HCT116 (cell line): ENCODE measurements at regions not wholly inside any gene's neighbourhood (a gene's known extent, or its start where the extent isn't known, plus 50 kb on each side); places are given as distances from the start of the nearest gene placed in this dataset.

Experiments
- ATAC-seq: fragments of 200-7000 bp; cut with Tn5 transposase; 2 replicates; pipeline ENCODE4 v1.9.1; 2020; ENCODE audit warnings: mild to moderate bottlenecking, moderate library complexity
- BruUV-seq: library from RNA; stranded (reverse); fragments of 400-500 nt; replicated peaks from 2 replicates; lab custom pipeline; 2021; lab: Mats Ljungman, UMichigan
- CTCF ChIA-PET: fragments of 300-600 bp; sonication (Branson Sonifier 250); formaldehyde crosslinking; loops from one replicate; lab custom pipeline; 2021; ENCODE audit warnings: antibody characterized with exemption; lab: Charles Lee
- POLR2A ChIA-PET: fragments of 300-600, 350-600 bp; sonication (Branson Sonifier 250); formaldehyde crosslinking; loops from one replicate; lab custom pipeline; 2021; ENCODE audit warnings: antibody characterized with exemption; lab: Charles Lee
- RAD21 ChIA-PET, 2 experiments: fragments of 300-600 bp; sonication (Branson Sonifier 250); formaldehyde crosslinking; loops; one replicate each; lab custom pipeline; 2023; ENCODE audit warnings: low total read pairs in 2 of 2; ENCODE audit not compliant: uncharacterized antibody in 2 of 2, unreplicated experiment in 2 of 2, low non-redundant PET in 1 of 2; lab: Charles Lee
- DNase-seq: peaks from one replicate; pipeline ENCODE4 v3.0.0-alpha.2; 2010; ENCODE audit warnings: low read depth, low spot score
- H2AFZ ChIP-seq: fragments of 200-600 bp; shearing (Covaris generic), sonication (generic); 2 replicates; pipeline ENCODE4 v1.6.1; 2017; ENCODE audit warnings: low read depth, mixed run types, mixed read lengths, antibody characterized with exemption, low read length; ENCODE audit not compliant: poor library complexity, severe bottlenecking
- H3K27ac ChIP-seq: 2 replicates; pipeline ENCODE4 v1.5.1; 2012; ENCODE audit warnings: low read depth, low read length
- H3K27me3 ChIP-seq: fragments of 200-600 bp; sonication (generic); 2 replicates; pipeline ENCODE4 v1.6.1; 2016; ENCODE audit warnings: mixed run types, low read length, mixed read lengths; ENCODE audit not compliant: insufficient read depth
- H3K36me3 ChIP-seq, 2 experiments: fragments of 200-500 bp in 1 of 2; fragments of 200-600 bp in 1 of 2; sonication (Bioruptor generic) in 1 of 2; sonication (generic) in 1 of 2; 2 replicates each; pipeline versions ENCODE4 v1.5.1 to v1.6.1; 2014 to 2016; ENCODE audit warnings: low read length in 2 of 2, inconsistent platforms in 1 of 2, mixed read lengths in 1 of 2, mixed run types in 1 of 2; ENCODE audit not compliant: insufficient read depth in 2 of 2, control insufficient read depth in 1 of 2
- H3K4me1 ChIP-seq, 2 experiments: fragments of 200-600 bp in 1 of 2; sonication (generic) in 1 of 2; 2 replicates each; pipeline versions ENCODE4 v1.5.1 to v1.6.1; 2012 to 2017; ENCODE audit warnings: low read length in 2 of 2, inconsistent platforms in 1 of 2, mild to moderate bottlenecking in 1 of 2, mixed read lengths in 1 of 2, mixed run types in 1 of 2, moderate library complexity in 1 of 2; ENCODE audit not compliant: insufficient read depth in 2 of 2, control insufficient read depth in 1 of 2
- H3K4me2 ChIP-seq: fragments of 200-600 bp; sonication (generic); 2 replicates; pipeline ENCODE4 v1.6.1; 2017; ENCODE audit warnings: mixed run types, low read length, mixed read lengths
- H3K4me3 ChIP-seq, 2 experiments: fragments of 200-600 bp in 1 of 2; sonication (generic) in 1 of 2; replicated peaks in 1 of 2; 2 replicates each; pipeline ENCODE4 v1.5.1; 2011 to 2016; ENCODE audit warnings: low read length in 2 of 2, control low read depth in 1 of 2, low read depth in 1 of 2, mild to moderate bottlenecking in 1 of 2, mixed read lengths in 1 of 2, mixed run types in 1 of 2
- H3K79me2 ChIP-seq: fragments of 200-600 bp; sonication (generic); 2 replicates; pipeline ENCODE4 v1.6.1; 2017; ENCODE audit warnings: mild to moderate bottlenecking, mixed run types, low read length, moderate library complexity, mixed read lengths; ENCODE audit not compliant: insufficient read depth
- H3K9ac ChIP-seq: fragments of 200-600 bp; sonication (generic); 2 replicates; pipeline ENCODE4 v1.6.1; 2016; ENCODE audit warnings: low read length, mixed read lengths
- H3K9me2 ChIP-seq: fragments of 200-600 bp; sonication (generic), shearing (Covaris generic); 2 replicates; pipeline ENCODE4 v1.6.1; 2017; ENCODE audit warnings: mixed run types, mild to moderate bottlenecking, moderate library complexity; ENCODE audit not compliant: insufficient read depth
- H3K9me3 ChIP-seq, 2 experiments: fragments of 200-500 bp in 1 of 2; fragments of 200-600 bp in 1 of 2; sonication (Bioruptor generic) in 1 of 2; sonication (generic) in 1 of 2; 2 replicates each; pipeline ENCODE4 v1.6.1; 2014 to 2017; ENCODE audit warnings: low read length in 2 of 2, mixed read lengths in 2 of 2, inconsistent platforms in 1 of 2, low read depth in 1 of 2, mild to moderate bottlenecking in 1 of 2, mixed run types in 1 of 2, moderate library complexity in 1 of 2; ENCODE audit not compliant: control insufficient read depth in 1 of 2, insufficient read depth in 1 of 2
- H4K20me1 ChIP-seq: fragments of 200-600 bp; sonication (generic), shearing (Covaris generic); 2 replicates; pipeline ENCODE4 v1.6.1; 2017; ENCODE audit warnings: mixed run types, mild to moderate bottlenecking, moderate library complexity; ENCODE audit not compliant: insufficient read depth
- CBX3 ChIP-seq: IDR thresholded peaks from 2 replicates; pipeline ENCODE4 v1.6.1; 2012; ENCODE audit warnings: low read depth
- EGR1 ChIP-seq: IDR thresholded peaks from 2 replicates; pipeline ENCODE4 v1.6.1; 2012; ENCODE audit warnings: low read depth
- FOSL1 ChIP-seq: IDR thresholded peaks from 2 replicates; pipeline ENCODE4 v1.6.1; 2012; ENCODE audit warnings: low read depth
- JUND ChIP-seq: IDR thresholded peaks from 2 replicates; pipeline ENCODE4 v1.6.1; 2012
- POLR2A ChIP-seq: IDR thresholded peaks from 2 replicates; pipeline ENCODE4 v1.7.0; 2011; ENCODE audit warnings: borderline replicate concordance; ENCODE audit not compliant: insufficient read depth, insufficient read length; ENCODE audit errors: extremely low read depth
- RAD21 ChIP-seq: IDR thresholded peaks from 2 replicates; pipeline ENCODE4 v1.6.1; 2012; ENCODE audit warnings: low read depth, mild to moderate bottlenecking
- SIN3A ChIP-seq: IDR thresholded peaks from 2 replicates; pipeline ENCODE4 v1.6.1; 2012; ENCODE audit warnings: low read depth
- SRF ChIP-seq: IDR thresholded peaks from 2 replicates; pipeline ENCODE4 v1.6.1; 2012; ENCODE audit warnings: low read depth
- TCF7L2 ChIP-seq: IDR thresholded peaks from 2 replicates; pipeline ENCODE4 v1.7.0; 2011; ENCODE audit warnings: borderline replicate concordance, inconsistent platforms; ENCODE audit not compliant: insufficient read depth, insufficient read length; ENCODE audit errors: extremely low read depth
- YY1 ChIP-seq: IDR thresholded peaks from 2 replicates; pipeline ENCODE4 v1.6.1; 2011; ENCODE audit warnings: low read length, low read depth, moderate library complexity, mild to moderate bottlenecking; ENCODE audit not compliant: insufficient replicate concordance; ENCODE audit errors: extremely low read depth
- intact Hi-C: fragments of 100-400 bp; cut with micrococcal nuclease; formaldehyde crosslinking; loops from 2 replicates; pipeline ENCODE4 v1.10.0; 2022
- TF ChIP-seq, protein P1 (sequence below), 3 experiments: fragments of 200-600 bp in 1 of 3; sonication (generic) in 1 of 3; IDR thresholded peaks in 2 of 3; conservative IDR thresholded peaks in 1 of 3; 2 replicates each; pipeline ENCODE4 v1.5.1; 2012 to 2017; ENCODE audit warnings: low read depth in 2 of 3, low read length in 2 of 3, antibody characterized with exemption in 1 of 3, borderline replicate concordance in 1 of 3, control low read depth in 1 of 3, mild to moderate bottlenecking in 1 of 3, mixed read lengths in 1 of 3, mixed run types in 1 of 3, moderate library complexity in 1 of 3; ENCODE audit not compliant: insufficient read depth in 1 of 3
- TF ChIP-seq, protein P2 (sequence below): IDR thresholded peaks from 2 replicates; pipeline ENCODE4 v1.6.1; 2012
- TF ChIP-seq, protein P3 (sequence below): IDR thresholded peaks from 2 replicates; pipeline ENCODE4 v1.6.1; 2012

DNA sequence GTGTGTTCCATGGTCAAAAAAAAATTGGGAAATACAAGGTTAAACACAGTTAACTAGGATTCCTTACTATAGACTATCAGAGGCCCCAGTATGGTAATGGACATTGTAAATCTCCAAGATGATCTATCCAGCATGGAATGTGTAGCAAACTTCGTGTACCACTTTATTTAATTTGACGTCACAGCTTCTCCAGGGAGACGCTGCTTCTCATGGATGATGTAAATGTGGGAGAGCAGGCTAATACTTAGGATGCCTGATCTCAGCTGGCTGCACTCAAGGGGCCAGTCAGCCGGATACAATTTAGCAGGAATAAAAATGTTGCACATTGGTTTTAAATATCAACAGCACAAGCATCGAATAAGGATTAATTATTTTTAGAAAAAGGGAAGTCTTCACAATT is 111.7 kb upstream of the HPF1 start:
- TF ChIP-seq YY1 (no peak), TCF7L2 (no peak), EGR1 (no peak), POLR2A (no peak)
- Histone ChIP-seq H3K27ac (no peak overlapping the region), H3K4me3 (no peak overlapping the region), H2AFZ (no peak overlapping the region), H3K36me3 (no peaks in the 10 kb centered on the region), H3K27me3 (no peaks in the 10 kb centered on the region), H4K20me1 (no peaks in the 10 kb centered on the region), H3K9me2 (no peaks in the 10 kb centered on the region), H3K79me2 (no peaks in the 10 kb centered on the region), H3K9ac (no peak overlapping the region), H3K4me1 (no peaks in the 10 kb centered on the region), H3K4me2 (no peak overlapping the region), H3K9me3 (no peaks in the 10 kb centered on the region)
- ATAC-seq (no peak), DNase-seq (no peak)
- intact Hi-C loops = no loop called here
- ChIA-PET RAD21 (no interaction called here), POLR2A (no interaction called here), CTCF (no interaction called here)
- no TSS peak for BruUV-seq

DNA sequence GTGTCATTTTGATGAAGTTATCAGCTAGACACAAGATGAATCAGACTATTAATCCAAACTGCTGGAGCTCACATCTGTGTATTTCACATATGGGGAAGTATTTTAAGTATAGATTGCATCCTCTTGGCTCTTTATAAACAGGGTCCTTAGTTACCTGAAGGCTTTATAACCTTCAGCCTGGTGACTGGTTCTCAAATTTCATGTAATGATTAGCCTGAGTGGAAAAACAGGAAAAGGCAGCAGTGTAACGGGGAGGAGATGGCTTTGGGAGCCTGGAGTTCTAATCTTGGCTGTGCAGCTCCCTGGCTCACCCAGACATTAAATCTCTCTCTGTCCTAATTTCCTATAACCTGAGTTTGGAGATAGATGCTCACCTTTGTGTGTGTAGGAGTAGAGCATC is 103.8 kb upstream of the HPF1 start:
- BruUV-seq = no TSS peak
- Histone ChIP-seq H3K4me2 (peak overlapping the region; percentile 24; the same call in 1 of the 2 replicates), H3K36me3 (no peaks in the 10 kb centered on the region), H3K4me3 (no peak overlapping the region), H3K9me3 (no peaks in the 10 kb centered on the region), H3K9me2 (no peaks in the 10 kb centered on the region), H3K4me1 (peaks cover 0 to 13% of the 10 kb centered on the region in 2 experiments; a peak in 2 of 4 replicates), H3K27me3 (no peaks in the 10 kb centered on the region), H3K9ac (no peak overlapping the region), H3K79me2 (no peaks in the 10 kb centered on the region), H3K27ac (no peak overlapping the region), H4K20me1 (no peaks in the 10 kb centered on the region), H2AFZ (no peak overlapping the region)
- RAD21 ChIA-PET = no interaction called here
- ATAC-seq = no peak
- CTCF ChIA-PET = no interaction called here
- intact Hi-C loops = no loop called here
- DNase-seq = no peak
- POLR2A ChIA-PET = no interaction called here
- TF ChIP-seq YY1 (no peak), SRF (no peak), JUND (no peak), SIN3A (no peak), CBX3 (no peak), RAD21 (no peak), POLR2A (no peak), EGR1 (no peak), FOSL1 (no peak), TCF7L2 (no peak)
- TF ChIP-seq, protein P1, sequence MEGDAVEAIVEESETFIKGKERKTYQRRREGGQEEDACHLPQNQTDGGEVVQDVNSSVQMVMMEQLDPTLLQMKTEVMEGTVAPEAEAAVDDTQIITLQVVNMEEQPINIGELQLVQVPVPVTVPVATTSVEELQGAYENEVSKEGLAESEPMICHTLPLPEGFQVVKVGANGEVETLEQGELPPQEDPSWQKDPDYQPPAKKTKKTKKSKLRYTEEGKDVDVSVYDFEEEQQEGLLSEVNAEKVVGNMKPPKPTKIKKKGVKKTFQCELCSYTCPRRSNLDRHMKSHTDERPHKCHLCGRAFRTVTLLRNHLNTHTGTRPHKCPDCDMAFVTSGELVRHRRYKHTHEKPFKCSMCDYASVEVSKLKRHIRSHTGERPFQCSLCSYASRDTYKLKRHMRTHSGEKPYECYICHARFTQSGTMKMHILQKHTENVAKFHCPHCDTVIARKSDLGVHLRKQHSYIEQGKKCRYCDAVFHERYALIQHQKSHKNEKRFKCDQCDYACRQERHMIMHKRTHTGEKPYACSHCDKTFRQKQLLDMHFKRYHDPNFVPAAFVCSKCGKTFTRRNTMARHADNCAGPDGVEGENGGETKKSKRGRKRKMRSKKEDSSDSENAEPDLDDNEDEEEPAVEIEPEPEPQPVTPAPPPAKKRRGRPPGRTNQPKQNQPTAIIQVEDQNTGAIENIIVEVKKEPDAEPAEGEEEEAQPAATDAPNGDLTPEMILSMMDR (IDR thresholded peaks at IDR 0.05 in 2 of 3, conservative IDR thresholded peaks at IDR 0.05 in 1 of 3; ENCODE audit: borderline replicate concordance in 1 of 3, insufficient read depth in 1 of 3, low read depth in 2 of 3, low read length in 2 of 3) = no peak
- TF ChIP-seq, protein P2, sequence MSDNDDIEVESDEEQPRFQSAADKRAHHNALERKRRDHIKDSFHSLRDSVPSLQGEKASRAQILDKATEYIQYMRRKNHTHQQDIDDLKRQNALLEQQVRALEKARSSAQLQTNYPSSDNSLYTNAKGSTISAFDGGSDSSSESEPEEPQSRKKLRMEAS = no peak
- TF ChIP-seq, protein P3, sequence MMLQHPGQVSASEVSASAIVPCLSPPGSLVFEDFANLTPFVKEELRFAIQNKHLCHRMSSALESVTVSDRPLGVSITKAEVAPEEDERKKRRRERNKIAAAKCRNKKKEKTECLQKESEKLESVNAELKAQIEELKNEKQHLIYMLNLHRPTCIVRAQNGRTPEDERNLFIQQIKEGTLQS = no peak
